ENCODE measurements at regions not wholly inside any gene's neighbourhood (a gene's known extent, or its start where the extent isn't known, plus 50 kb on each side); places are given as distances from the start of the nearest gene placed in this dataset.

DNA sequence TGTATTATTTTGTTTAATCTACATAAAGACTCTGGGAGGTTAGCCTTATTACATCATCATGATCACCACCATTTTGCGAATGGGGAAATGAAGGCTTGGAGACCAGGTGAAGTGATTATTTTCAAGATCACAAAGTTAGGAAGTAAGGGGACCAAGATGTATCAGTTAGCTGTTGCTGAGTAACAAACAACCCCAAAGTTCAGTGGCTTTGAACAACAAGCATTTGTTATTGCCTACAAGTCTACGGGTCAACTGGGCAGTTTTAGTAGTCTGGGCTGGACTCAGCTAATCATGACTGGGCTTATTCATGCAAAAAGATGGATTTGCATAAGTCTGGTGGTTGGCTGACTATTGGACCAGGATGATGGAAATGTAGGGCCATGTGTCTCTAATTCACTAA lies 389.2 kb downstream of the MIAT start:
- H3K4me3 ChIP-seq (ENCODE audit: low read depth, low read length) = no peak overlapping the region
- TF ChIP-seq, protein P1, sequence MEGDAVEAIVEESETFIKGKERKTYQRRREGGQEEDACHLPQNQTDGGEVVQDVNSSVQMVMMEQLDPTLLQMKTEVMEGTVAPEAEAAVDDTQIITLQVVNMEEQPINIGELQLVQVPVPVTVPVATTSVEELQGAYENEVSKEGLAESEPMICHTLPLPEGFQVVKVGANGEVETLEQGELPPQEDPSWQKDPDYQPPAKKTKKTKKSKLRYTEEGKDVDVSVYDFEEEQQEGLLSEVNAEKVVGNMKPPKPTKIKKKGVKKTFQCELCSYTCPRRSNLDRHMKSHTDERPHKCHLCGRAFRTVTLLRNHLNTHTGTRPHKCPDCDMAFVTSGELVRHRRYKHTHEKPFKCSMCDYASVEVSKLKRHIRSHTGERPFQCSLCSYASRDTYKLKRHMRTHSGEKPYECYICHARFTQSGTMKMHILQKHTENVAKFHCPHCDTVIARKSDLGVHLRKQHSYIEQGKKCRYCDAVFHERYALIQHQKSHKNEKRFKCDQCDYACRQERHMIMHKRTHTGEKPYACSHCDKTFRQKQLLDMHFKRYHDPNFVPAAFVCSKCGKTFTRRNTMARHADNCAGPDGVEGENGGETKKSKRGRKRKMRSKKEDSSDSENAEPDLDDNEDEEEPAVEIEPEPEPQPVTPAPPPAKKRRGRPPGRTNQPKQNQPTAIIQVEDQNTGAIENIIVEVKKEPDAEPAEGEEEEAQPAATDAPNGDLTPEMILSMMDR (IDR thresholded peaks at IDR 0.05; ENCODE audit: low read depth, low read length) = no peak

DNA sequence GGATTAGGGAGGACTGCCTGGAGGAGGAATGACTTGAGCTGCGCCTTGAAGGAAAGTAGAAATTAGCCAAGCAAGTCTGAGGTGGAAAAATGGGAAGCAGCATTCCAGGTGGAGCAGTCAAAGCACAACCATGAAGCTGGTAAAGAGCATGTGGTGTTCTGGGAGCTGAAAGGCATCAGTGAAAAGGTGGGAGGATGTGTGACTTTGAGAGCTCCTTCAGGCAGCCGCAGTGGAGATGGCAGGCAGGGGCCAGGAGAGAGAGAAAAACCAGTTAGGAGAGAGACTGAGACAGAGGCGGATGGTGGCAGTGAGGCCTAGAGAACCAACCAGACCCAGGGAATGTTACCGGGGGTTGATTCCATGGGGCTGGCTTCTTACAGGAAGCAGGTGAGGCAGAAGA lies 393.4 kb downstream of the MIAT start:
- Histone ChIP-seq H3K36me3 (no peaks in the 10 kb centered on the region), H3K27ac (no peak overlapping the region), H3K9me3 (ENCODE audit: severe bottlenecking) (no peaks in the 10 kb centered on the region), H3K4me3 (ENCODE audit: low read depth, low read length) (no peak overlapping the region), H3K27me3 (ENCODE audit: insufficient read depth, low read depth, severe bottlenecking) (no peaks in the 10 kb centered on the region)
- TF ChIP-seq, protein P1 (IDR thresholded peaks at IDR 0.05; ENCODE audit: low read depth, low read length) = no peak
- no peak for DNase-seq

More for the DNA sequence above, 389.2 kb downstream of the MIAT start:
- Histone ChIP-seq H3K27ac (no peak overlapping the region), H3K9me3 (ENCODE audit: severe bottlenecking) (no peaks in the 10 kb centered on the region), H3K36me3 (no peaks in the 10 kb centered on the region), H3K27me3 (ENCODE audit: insufficient read depth, low read depth, severe bottlenecking) (no peaks in the 10 kb centered on the region)
- no peak for DNase-seq

DNA sequence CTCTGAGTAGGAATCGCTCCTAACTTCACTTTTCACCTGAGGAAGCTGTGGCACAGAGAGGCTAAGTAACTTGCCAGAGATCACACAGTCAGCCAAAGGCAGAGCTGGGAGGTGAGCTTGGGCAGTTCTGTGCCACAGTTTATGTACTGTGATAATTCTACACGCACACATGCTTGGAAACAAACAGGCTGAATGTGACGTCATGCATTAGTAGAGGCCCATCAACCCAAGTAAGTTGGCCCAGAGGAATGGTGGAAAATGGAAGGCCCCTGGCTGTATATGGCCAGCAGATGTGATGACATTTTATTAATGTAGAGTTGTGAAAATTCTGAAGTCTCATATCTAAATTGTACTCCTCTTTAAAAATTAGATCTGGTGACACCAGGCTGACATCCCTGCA lies 394.0 kb downstream of the MIAT start:
- no peaks in the 10 kb centered on the region for H3K36me3 ChIP-seq
- no peak overlapping the region for H3K27ac ChIP-seq
- H3K9me3 ChIP-seq (ENCODE audit: severe bottlenecking) = no peaks in the 10 kb centered on the region
- H3K27me3 ChIP-seq (ENCODE audit: insufficient read depth, low read depth, severe bottlenecking) = no peaks in the 10 kb centered on the region
- no peak overlapping the region for H3K4me3 ChIP-seq (ENCODE audit: low read depth, low read length)
- no peak for DNase-seq
- TF ChIP-seq, protein P1 (IDR thresholded peaks at IDR 0.05; ENCODE audit: low read depth, low read length) = no peak

DNA sequence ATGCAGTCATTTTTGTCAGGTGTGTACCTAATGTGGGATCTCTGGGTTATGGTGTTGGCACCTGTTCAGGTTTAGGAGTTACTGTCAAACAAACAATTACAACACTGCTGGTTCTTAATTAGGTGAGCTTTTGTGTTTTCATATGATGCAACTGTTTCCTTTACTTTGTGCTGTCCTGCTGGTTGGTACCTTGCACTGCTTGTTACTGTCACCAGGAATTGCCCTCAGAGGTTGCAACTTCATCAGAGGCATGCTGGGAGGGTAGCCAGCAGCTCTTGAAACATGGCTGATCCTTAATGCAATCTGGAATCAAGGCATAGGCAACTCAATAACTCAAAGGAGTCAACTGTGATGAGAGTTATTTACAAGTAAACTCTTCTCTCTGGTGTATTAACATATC lies 400.3 kb downstream of the MIAT start:
- Histone ChIP-seq H3K36me3 (no peaks in the 10 kb centered on the region), H3K27ac (no peak overlapping the region), H3K4me3 (ENCODE audit: low read depth, low read length) (no peak overlapping the region), H3K27me3 (ENCODE audit: insufficient read depth, low read depth, severe bottlenecking) (no peaks in the 10 kb centered on the region), H3K9me3 (ENCODE audit: severe bottlenecking) (no peaks in the 10 kb centered on the region)
- DNase-seq = no peak
- TF ChIP-seq, protein P1 (IDR thresholded peaks at IDR 0.05; ENCODE audit: low read depth, low read length) = no peak

DNA sequence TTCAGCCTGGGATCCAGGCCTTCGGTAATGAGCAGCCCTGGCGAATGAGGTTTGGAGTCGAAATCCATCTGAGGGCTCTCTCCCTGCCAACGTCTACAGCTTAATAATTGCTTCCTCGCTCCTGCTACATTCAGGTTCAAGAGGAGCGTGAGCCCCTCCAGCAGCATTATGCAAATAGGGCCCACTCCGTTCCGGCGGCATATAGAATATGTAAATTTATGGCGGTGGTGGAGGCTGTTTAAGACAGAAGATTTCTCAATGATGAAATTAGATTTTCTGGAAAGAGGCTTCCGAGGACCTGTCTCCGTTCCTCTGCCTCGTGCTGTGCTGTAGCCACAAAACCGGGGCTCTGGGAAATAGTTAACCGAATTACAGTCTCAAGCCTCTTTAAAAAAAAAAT lies 402.8 kb downstream of the MIAT start:
- Histone ChIP-seq H3K27me3 (ENCODE audit: insufficient read depth, low read depth, severe bottlenecking) (no peaks in the 10 kb centered on the region), H3K9me3 (ENCODE audit: severe bottlenecking) (no peaks in the 10 kb centered on the region), H3K4me3 (ENCODE audit: low read depth, low read length) (no peak overlapping the region), H3K36me3 (no peaks in the 10 kb centered on the region), H3K27ac (no peak overlapping the region)
- TF ChIP-seq, protein P1 (IDR thresholded peaks at IDR 0.05; ENCODE audit: low read depth, low read length) = no peak
- DNase-seq = no peak

DNA sequence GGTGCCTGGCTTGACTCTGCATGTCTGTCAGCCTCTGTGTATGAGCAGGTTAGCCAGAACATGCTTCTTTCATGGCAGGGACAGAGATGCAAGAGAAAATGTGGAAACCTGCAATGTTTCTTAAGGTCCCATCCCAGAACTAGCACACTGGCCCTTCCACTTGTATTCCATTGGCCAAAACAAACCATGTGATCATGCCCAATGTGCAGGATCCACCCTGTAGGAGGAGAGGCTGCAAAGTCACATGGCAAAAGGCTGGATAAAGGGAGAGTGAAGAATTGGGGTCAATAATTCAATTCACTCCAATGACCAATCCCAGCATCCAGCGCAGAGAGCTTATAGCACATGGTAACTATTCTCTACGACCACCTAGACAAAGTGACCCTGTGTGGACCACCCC lies 405.5 kb downstream of the MIAT start:
- H3K27me3 ChIP-seq (ENCODE audit: insufficient read depth, low read depth, severe bottlenecking) = no peaks in the 10 kb centered on the region
- H3K36me3 ChIP-seq = no peaks in the 10 kb centered on the region
- TF ChIP-seq, protein P1 (IDR thresholded peaks at IDR 0.05; ENCODE audit: low read depth, low read length) = no peak
- no peaks in the 10 kb centered on the region for H3K9me3 ChIP-seq (ENCODE audit: severe bottlenecking)
- H3K27ac ChIP-seq = no peak overlapping the region
- H3K4me3 ChIP-seq (ENCODE audit: low read depth, low read length) = no peak overlapping the region
- DNase-seq = no peak
